Mononuclear cell (primary cell): ENCODE measurements at regions not wholly inside any gene's neighbourhood (a gene's known extent, or its start where the extent isn't known, plus 50 kb on each side); places are given as distances from the start of the nearest gene placed in this dataset.
"Not testable (repeated sequence)": the region's sequence is repeated elsewhere in the genome, so short reads cannot be mapped to it uniquely, and the experiment has no call there.

Experiments used
- H3K27me3 ChIP-seq: 2 replicates; pipeline ENCODE4 v1.6.0; 2011; ENCODE audit warnings: low read length, control low read depth; ENCODE audit not compliant: insufficient read depth
- H3K4me1 ChIP-seq: 2 replicates; pipeline ENCODE4 v1.5.1; 2011; ENCODE audit warnings: mild to moderate bottlenecking, low read length, control low read depth; ENCODE audit not compliant: insufficient read depth
- H3K4me3 ChIP-seq: 2 replicates; pipeline ENCODE4 v1.5.1; 2011; ENCODE audit warnings: mild to moderate bottlenecking, low read length, moderate library complexity
- H3K9me3 ChIP-seq: 2 replicates; pipeline ENCODE4 v1.5.1; 2011; ENCODE audit warnings: low read depth, mild to moderate bottlenecking, control low read depth, low read length

DNA sequence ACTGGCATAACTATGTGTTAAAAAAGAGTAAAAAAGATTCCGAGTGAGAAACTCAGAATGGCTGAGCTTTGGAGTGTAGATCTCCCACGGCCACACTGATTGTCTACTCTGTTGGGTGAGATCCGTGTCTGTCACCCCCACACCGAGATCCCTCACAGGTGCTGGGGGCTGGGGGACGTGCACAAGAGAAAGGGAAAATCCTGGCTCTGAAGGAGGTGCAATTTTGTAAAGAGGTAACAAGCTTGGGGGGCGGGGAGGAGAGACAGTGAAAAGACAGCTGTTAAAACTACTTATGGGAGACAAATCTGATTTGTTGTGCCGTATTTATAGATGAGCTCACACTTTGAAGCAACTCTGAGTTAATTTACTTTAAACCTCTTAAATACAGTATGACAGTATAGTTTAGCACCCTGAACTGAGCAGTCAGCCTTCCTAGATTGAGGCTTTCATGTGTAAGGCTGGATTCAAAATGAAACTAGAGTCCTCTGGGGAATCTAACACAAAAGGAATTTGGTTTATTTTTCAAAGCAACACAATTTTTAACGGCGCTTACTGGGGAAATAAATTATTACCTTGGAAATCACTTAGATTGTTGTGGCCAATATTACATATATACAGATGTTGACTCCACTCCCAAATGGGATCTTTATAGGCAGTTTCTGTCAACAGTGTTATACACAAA, 167.4 kb upstream of the RGS6 start:
- Histone ChIP-seq H3K4me3 (no peak overlapping the region), H3K4me1 (no peaks in the 10 kb centered on the region), H3K27me3 (peaks cover 4% of the 10 kb centered on the region), H3K9me3 (no peaks in the 10 kb centered on the region)

DNA sequence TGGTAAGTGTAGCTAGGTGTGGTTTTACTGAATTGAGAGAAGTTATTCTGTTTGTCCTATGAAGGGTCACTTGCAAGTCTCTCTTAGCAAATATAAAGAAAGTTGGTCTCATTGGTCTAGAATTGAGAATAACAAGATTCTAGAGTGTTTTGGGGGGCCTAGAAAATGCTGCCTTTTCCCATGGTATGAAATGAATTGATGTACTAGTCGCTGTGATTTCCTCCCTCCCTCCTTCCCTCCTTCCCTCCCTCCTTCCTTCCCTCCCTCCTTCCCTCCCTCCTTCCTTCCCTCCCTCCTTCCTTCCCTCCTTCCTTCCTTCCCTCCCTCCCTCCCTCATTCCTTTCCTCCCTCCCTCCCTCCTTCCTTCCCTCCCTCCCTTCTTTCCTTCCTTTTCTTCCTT, 166.7 kb upstream of the RGS6 start:
- peaks cover 4% of the 10 kb centered on the region for H3K27me3 ChIP-seq
- H3K9me3 ChIP-seq: no peaks in the 10 kb centered on the region
- no peak overlapping the region for H3K4me3 ChIP-seq
- no peaks in the 10 kb centered on the region for H3K4me1 ChIP-seq

GRCh38 chr14:71770431-71770830, 161.8 kb upstream of the RGS6 start:
- no peaks in the 10 kb centered on the region for H3K27me3 ChIP-seq
- no peak overlapping the region for H3K4me3 ChIP-seq
- no peaks in the 10 kb centered on the region for H3K9me3 ChIP-seq
- no peaks in the 10 kb centered on the region for H3K4me1 ChIP-seq

- H3K9me3 ChIP-seq, H3K27me3 ChIP-seq, H3K4me1 ChIP-seq, H3K4me3 ChIP-seq: not testable (repeated sequence)
Measured at GRCh38 chr14:71771421-71771820, 160.8 kb upstream of the RGS6 start.

- not testable (repeated sequence) for H3K9me3 ChIP-seq, H3K27me3 ChIP-seq, H3K4me1 ChIP-seq, H3K4me3 ChIP-seq
Measured at GRCh38 chr14:71771996-71772395, 160.2 kb upstream of the RGS6 start.

DNA sequence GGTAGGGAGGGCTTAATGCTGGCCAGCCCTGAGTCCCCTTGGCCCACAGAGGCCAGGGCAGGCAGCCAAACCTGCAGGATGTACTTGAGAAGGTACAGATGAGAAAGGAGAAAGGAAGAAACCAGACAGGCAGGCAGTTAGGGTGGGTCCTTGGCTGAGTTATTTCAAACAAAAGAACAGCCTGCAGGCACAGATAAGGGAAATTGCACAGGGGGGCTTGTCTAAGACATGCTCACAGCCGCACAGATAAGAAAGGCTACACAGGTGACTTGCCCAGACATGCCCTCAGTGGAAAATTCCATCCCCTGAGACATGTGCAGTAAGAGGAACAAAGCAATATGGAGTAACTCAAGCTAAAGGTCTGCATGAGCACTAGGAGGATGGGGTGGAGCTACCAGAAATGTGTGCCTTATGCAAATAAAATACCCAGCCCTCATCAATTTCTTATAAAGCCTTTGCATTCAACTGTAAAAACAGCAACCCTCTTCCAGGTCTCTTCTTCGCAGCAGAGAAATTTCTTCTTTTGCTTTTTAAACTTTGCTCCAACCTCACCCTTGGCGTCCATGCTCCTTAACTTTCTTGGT, 158.2 kb upstream of the RGS6 start:
- no peaks in the 10 kb centered on the region for H3K9me3 ChIP-seq
- no peaks in the 10 kb centered on the region for H3K27me3 ChIP-seq
- H3K4me1 ChIP-seq: no peaks in the 10 kb centered on the region
- no peak overlapping the region for H3K4me3 ChIP-seq

DNA sequence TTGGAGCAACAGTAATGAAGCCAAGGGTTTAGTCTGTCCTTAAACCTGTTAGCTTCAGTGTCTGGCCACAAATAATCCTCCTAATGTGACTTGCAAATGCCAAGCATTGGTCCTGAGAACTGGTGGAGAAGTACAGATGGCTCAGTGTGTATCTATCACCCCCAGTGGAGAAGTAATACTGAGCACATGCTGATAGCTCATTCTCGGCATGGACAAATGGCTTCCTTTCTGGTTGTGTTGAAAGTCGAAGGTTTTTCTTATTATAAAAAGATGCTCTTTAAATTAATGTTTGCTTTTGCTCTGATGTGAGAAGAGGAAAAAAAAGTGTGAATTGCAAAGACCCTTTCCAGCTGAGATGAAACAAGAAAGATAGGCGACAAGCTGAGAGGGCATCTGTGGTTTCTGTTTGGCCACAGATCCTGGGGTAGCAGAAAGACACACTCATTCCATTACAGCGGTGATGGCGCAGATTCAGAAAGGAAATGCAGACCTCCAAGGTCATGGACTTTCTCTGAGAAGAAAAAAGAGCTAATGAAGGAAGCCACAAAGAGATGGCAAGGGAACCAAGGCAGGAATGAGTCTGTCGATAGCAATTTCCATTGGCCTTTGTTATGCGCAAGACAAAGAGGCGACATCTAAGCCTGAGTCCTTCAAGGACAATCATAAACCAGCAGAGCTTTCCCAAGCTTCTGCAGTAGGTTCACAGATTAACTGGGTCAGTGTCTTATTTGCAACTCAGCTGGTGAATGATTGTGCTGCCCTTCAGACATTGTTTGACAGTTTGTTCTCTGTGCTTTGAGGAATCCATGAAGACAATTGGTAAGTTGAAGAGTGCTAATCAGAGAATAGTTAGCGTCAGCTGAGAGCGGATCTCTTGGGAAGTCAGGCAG, 155.5 kb upstream of the RGS6 start:
- Histone ChIP-seq H3K4me3 (no peak overlapping the region), H3K9me3 (no peaks in the 10 kb centered on the region), H3K4me1 (no peaks in the 10 kb centered on the region)

DNA sequence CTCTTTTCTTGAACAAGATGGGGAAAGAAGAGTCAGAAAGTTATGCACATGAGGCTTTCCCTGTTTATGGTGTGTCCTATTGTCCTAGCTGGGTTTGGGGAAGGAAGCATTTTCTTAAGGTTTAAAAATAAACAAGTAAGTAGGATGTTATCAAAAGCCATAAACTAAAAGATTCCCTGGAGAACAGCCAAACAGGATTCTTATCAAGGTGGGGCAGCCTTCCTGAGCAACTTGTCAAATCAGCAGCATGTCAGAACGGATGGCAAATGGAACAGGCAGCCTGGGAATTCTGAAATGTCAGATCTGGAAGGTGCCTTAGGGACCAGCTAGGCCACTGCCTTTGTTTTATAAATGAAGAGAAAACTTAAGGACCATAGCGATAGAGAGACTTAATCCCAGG, 152.2 kb upstream of the RGS6 start:
- Histone ChIP-seq H3K27me3 (peaks cover 2% of the 10 kb centered on the region), H3K4me1 (no peaks in the 10 kb centered on the region), H3K4me3 (no peak overlapping the region), H3K9me3 (no peaks in the 10 kb centered on the region)

More for the DNA sequence above, 155.5 kb upstream of the RGS6 start:
- H3K27me3 ChIP-seq: peaks cover 2% of the 10 kb centered on the region

DNA sequence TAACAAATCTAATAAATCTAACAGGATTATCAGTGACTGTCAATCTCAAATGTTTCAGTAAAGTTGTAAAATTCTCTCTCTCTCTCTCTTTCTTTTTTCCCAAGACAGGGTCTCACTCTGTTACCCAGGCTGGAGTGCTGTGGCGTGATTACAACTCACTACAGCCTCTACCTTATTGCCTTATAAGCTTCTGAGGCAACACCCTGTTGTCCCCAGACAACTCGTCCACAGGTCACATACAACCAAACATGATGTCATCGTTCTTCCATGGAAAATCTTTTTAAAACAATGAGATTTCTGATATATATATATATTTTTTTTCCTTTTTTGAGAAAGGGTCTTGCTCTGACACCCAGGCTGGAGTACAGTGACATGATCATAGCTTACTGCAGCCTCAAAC, 151.4 kb upstream of the RGS6 start:
- H3K9me3 ChIP-seq: no peaks in the 10 kb centered on the region
- peaks cover 2% of the 10 kb centered on the region for H3K27me3 ChIP-seq
- H3K4me3 ChIP-seq: no peak overlapping the region
- H3K4me1 ChIP-seq: no peaks in the 10 kb centered on the region

- no peaks in the 10 kb centered on the region for H3K4me1 ChIP-seq
- no peak overlapping the region for H3K4me3 ChIP-seq
- H3K27me3 ChIP-seq: peaks cover 2% of the 10 kb centered on the region
- no peaks in the 10 kb centered on the region for H3K9me3 ChIP-seq
Measured at GRCh38 chr14:71783088-71783487, 149.1 kb upstream of the RGS6 start.

DNA sequence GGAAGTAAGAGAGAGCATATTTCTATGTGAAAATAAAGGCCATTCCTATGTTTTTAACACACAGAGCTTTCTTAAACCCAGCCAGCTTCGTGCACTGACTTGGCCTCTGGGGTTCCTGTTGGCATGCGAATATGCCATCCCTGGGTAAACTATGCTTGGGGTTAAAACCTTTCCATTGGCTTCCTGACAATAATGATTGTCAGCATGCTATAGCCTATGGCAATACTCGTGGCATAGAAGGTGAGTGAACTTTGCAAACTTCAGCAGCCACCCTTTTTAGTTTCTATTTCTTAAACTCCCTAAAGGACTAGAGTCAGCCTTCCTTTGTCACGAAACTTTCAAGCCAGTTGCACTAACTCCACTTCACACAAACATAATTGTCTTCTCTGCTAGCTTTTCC, 148.4 kb upstream of the RGS6 start:
- Histone ChIP-seq H3K4me1 (no peaks in the 10 kb centered on the region), H3K4me3 (no peak overlapping the region), H3K27me3 (peaks cover 2% of the 10 kb centered on the region), H3K9me3 (no peaks in the 10 kb centered on the region)

DNA sequence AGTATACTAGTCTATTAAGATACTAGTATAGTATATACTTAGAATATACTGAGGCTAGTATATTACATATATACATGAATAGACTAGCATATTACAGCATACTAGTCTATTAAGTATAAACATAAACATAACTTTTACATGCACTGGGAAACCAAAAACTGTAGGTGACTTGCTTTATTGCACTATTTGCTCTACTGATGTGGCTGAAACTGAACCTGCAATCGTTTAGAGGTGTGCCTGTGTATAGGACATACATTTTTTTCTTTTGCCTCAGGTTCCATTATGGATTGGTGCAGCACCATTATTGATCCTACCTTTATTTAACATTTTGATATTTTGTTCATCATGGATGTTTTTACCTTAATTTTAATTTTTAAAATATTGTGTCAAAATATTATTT, 143.2 kb upstream of the RGS6 start:
- peaks cover 6% of the 10 kb centered on the region for H3K9me3 ChIP-seq
- H3K4me1 ChIP-seq: no peaks in the 10 kb centered on the region
- H3K27me3 ChIP-seq: no peaks in the 10 kb centered on the region
- H3K4me3 ChIP-seq: no peak overlapping the region

DNA sequence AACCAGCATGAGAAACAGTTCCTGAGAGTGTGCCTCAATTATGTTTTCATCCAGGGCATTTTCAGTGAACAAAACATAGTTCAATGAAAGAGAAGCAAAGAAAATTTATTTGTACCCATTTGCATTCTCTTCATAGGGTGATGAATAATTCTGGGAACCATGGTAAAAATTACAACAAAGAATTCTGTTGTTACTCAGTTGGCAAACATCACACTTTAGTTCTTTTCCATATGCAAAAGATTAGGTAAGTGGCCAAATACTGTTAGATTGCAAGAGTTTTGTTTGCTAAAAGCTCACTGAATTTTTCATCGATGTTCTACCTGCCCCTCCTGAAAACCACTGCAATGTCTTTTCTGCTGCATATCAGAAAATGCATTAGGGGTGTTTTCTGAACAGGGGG, 132.4 kb upstream of the RGS6 start:
- no peak overlapping the region for H3K4me3 ChIP-seq
- H3K4me1 ChIP-seq: no peaks in the 10 kb centered on the region
- no peaks in the 10 kb centered on the region for H3K9me3 ChIP-seq
- H3K27me3 ChIP-seq: no peaks in the 10 kb centered on the region

GRCh38 chr14:71800878-71801277, 131.4 kb upstream of the RGS6 start:
- no peak overlapping the region for H3K4me3 ChIP-seq
- no peaks in the 10 kb centered on the region for H3K27me3 ChIP-seq
- no peaks in the 10 kb centered on the region for H3K9me3 ChIP-seq
- no peaks in the 10 kb centered on the region for H3K4me1 ChIP-seq

- Histone ChIP-seq H3K9me3 (no peaks in the 10 kb centered on the region), H3K4me1 (no peaks in the 10 kb centered on the region), H3K27me3 (no peaks in the 10 kb centered on the region), H3K4me3 (no peak overlapping the region)
Measured at GRCh38 chr14:71803539-71804260, 128.5 kb upstream of the RGS6 start.
